ENCODE measurements at regions not wholly inside any gene's neighbourhood (a gene's known extent, or its start where the extent isn't known, plus 50 kb on each side); places are given as distances from the start of the nearest gene placed in this dataset.

DNA sequence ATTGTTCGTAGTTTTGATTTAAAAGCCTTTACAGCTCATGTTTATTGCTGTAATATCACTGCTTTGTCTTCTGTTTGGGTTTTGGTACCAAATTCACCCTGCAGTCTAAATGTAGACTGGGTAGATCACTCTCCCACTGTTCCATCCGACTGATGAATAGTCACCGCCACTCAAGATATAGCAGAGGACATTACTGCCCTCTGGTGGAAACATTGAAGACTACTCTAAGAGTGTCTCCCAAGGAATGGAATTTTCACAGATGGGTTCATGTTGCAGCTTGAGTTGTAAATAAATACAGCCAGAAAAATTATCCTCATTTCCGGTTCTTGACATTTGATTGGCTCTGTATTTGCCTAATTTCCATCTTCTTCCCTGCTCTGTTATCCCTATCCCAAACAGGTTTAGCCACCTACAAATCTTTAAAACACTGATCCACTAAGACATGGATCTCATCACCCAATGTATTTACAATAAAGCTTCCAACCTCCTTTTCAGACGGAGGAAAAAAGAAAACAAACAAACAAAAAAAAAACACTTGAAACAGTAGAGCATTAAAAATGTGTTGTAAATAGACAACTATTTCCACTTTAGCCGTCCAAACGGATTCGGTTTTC, 198.3 kb upstream of the CPNE8 start:
- TF ChIP-seq, protein P1, sequence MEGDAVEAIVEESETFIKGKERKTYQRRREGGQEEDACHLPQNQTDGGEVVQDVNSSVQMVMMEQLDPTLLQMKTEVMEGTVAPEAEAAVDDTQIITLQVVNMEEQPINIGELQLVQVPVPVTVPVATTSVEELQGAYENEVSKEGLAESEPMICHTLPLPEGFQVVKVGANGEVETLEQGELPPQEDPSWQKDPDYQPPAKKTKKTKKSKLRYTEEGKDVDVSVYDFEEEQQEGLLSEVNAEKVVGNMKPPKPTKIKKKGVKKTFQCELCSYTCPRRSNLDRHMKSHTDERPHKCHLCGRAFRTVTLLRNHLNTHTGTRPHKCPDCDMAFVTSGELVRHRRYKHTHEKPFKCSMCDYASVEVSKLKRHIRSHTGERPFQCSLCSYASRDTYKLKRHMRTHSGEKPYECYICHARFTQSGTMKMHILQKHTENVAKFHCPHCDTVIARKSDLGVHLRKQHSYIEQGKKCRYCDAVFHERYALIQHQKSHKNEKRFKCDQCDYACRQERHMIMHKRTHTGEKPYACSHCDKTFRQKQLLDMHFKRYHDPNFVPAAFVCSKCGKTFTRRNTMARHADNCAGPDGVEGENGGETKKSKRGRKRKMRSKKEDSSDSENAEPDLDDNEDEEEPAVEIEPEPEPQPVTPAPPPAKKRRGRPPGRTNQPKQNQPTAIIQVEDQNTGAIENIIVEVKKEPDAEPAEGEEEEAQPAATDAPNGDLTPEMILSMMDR (IDR thresholded peaks at IDR 0.05): peak; percentile 85
- TF ChIP-seq EZH2 (IDR thresholded peaks at IDR 0.05): no peak
- no peak for TF ChIP-seq EZH2phosphoT487 (IDR thresholded peaks at IDR 0.05)
